Esophagus squamous epithelium (tissue), 4 donors: ENCODE measurements at regions not wholly inside any gene's neighbourhood (a gene's known extent, or its start where the extent isn't known, plus 50 kb on each side); places are given as distances from the start of the nearest gene placed in this dataset.
"Not testable (repeated sequence)": the region's sequence is repeated elsewhere in the genome, so short reads cannot be mapped to it uniquely, and the experiment has no call there.

Source experiments
- CTCF ChIP-seq, 6 experiments: fragments of 450-650 bp in 4 of 6; fragments of 200-600 bp in 2 of 6; sonication (generic) in 2 of 6; IDR thresholded peaks; one replicate each; pipeline ENCODE4 v1.5.1; 2016 to 2019; ENCODE audit warnings: antibody characterized with exemption in 6 of 6, mild to moderate bottlenecking in 4 of 6, moderate library complexity in 4 of 6
- POLR2A ChIP-seq, 4 donors: fragments of 450-650 bp; IDR thresholded peaks; one replicate each; pipeline ENCODE4 v1.6.1; 2017; ENCODE audit warnings: antibody characterized with exemption in 4 of 4, mild to moderate bottlenecking in 4 of 4, moderate library complexity in 3 of 4

GRCh38 chrY:15875881-15876280 lies 1351.6 kb downstream of the NLGN4Y start:
- not testable (repeated sequence) for TF ChIP-seq POLR2A, CTCF (IDR thresholded peaks at IDR 0.05)
